Ammon's horn (tissue), 1 donor: ENCODE measurements at regions not wholly inside any gene's neighbourhood (a gene's known extent, or its start where the extent isn't known, plus 50 kb on each side); places are given as distances from the start of the nearest gene placed in this dataset.

Source experiments
- DNase-seq: peaks from one replicate; pipeline ENCODE4 v3.0.0-alpha.2; 2016; ENCODE audit warnings: low spot score

DNA sequence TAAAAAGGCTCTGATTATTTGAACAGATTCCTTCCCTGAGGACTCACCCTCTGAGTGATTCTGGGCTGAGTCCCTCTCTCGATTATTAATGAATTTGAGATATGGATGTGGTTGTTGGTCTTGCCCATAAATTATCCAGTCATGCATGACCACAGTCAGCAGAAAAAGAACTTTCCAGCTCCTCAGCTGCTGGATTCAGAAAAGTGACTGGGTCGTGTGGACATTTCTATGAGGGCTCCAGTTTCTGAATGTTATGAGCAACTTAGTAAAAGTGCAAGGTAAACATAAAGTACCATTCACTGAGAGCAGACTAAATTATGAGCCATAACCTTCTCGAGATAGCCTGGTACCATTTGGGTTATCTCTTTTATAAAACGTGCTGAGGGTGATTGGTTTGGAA, 100.1 kb upstream of the CLDN10 start:
- DNase-seq: no peak

GRCh38 chr13:95455782-95456181, 96.7 kb upstream of the CLDN10 start:
- no peak for DNase-seq

- DNase-seq: peak; percentile 27
Measured at GRCh38 chr13:95456815-95457214, 95.7 kb upstream of the CLDN10 start.

DNA sequence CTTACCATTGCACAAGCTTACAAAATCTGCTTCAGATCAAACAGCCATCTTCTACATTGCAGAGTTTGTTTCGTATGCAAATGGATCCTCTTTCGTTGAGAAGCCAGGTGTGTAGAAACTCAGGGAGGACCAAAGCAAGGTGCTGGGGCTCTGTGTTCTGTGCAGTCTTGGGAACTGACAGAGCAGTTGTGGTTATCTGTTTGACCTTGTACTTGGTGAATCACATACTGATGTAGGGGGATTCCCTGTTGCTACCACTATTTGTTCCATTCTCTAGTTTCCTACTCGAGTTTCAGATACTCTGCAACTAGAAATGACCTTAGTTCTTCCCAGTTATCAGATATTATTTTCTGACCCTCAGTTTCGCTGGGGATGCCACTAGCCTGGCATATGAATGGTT, 95.2 kb upstream of the CLDN10 start:
- no peak for DNase-seq

- DNase-seq: no peak
Measured at GRCh38 chr13:95462801-95463200, 89.7 kb upstream of the CLDN10 start.

GRCh38 chr13:95463531-95463930, 89.0 kb upstream of the CLDN10 start:
- DNase-seq: no peak

DNA sequence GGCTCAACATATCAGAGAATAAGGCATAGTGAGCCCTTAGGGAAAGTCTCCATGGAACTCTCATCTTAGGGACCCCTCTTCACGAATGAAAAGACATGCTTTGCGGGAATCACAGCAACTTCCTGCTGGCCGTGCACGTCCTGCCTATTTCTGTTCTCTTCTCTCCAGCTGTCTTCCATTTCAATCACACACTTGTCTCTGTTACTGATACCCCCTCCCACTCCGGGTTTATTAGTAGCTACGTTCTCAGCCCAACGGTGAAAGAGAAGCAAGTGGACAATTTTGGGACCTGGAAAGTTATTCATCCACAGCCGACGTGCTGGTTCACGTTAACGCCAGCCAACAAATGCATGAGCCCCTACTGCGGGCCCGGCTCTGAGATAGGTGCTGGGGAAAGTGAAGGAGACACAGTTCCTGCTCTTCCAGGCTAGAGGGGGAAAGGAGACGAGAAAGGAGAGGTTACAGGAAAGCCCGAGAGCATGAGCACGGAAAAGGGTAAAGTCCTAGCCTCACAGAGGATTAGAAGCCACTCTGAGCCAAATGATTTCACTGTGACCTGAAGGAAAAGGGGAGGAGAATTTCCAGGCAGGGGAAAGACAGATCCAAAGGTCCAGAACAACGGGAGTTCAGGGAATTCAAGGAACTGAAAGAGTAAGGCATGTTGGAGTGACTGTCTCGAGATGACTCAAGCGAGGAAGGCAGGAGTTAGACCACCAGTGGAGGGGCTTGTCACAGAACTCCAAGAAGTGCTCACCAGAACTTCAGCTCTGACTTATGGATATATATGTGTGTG, 81.8 kb upstream of the CLDN10 start:
- DNase-seq: no peak

DNA sequence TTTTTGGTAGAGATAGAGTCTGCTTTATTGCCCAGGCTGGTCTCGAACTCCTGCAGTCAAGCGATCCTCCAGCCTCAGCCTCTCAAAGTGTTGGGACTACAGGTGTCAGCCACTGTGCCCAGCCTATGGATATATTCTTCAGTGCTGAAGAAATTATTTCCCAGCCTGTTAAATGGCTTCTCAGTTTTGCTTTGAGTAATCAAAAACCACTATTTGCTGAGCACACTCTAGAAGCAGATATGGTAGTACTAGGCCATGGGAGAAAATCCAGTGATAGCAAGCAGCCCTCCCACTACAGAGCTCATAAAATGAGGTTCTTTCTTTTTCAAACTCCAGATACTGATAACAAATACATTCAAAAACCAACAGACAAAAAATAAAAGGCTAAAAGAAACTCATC, 80.6 kb upstream of the CLDN10 start:
- DNase-seq: no peak

- no peak for DNase-seq
Measured at GRCh38 chr13:95474992-95475391, 77.5 kb upstream of the CLDN10 start.

GRCh38 chr13:95477187-95477586, 75.3 kb upstream of the CLDN10 start:
- no peak for DNase-seq

DNA sequence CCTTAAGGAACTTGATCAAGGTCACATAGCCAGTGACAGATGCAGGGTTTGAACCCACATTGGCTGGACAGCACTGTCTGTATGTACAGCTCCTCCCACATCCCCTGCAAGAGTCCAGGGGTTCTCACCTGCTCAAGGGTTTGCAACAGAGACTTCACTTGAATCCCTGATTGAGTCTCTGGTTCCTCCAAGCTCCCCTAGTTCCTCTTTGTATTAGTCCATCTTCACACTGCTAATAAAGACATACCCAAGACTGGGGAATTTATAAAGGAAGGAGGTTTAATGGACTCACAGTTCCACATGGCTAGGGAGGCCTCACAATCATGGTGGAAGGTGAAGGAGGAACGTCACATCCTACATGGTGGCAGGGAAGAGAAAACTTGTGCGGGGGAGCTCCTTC, 72.8 kb upstream of the CLDN10 start:
- no peak for DNase-seq

DNA sequence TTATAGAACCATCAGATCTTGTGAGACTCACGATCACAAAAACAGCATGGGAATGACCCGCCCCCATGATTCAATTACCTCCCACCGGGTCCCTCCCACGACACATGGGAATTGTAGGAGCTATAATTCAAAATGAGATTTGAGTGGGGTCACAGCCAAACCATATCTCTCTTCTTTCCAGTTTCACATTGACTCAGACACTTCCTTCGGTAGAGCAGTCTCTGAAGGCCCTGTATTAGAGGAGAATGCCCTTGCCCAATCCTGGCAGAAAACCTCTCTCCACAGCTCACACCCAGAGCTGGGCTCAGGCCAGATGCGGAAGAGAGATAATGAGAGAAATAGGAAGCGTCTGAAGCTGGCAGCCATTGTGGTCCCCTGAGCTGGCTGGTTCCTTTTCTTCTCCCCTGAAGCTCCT, 72.4 kb upstream of the CLDN10 start:
- DNase-seq: peak; percentile 73

GRCh38 chr13:95480791-95481780, 71.4 kb upstream of the CLDN10 start:
- DNase-seq: no peak

- DNase-seq: no peak
Measured at GRCh38 chr13:95484052-95484451, 68.5 kb upstream of the CLDN10 start.

GRCh38 chr13:95485045-95485517, 67.4 kb upstream of the CLDN10 start:
- DNase-seq: no peak

GRCh38 chr13:95485518-95486144, 66.9 kb upstream of the CLDN10 start:
- DNase-seq: no peak

- DNase-seq: no peak
Measured at GRCh38 chr13:95492044-95492801, 60.3 kb upstream of the CLDN10 start.

DNA sequence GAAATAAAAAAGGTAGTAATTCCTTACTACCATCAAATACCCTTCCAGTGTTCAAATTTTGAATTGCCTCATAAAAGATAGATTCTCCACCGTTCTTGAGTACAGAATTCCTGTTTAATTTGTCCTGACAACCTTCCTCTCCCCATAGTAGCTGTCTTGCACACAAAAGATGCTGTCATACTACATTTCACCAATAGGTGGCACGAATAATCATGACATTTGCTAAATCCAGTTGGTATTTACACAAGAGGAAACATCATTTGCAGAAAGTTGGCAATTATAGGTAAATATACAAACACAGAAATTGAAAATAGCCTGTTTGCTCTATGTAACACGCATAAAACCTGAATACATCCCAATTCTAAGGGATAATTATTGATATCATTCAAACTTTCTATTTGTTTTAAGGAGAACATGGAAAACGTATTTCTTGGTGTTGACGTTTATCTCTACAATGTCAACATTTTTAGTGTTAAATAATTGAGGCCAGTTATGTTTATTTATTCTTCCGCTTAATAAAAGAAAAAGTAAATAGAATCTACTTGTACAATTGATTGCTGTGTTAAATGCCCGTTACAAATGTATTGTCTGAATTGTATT, 58.3 kb upstream of the CLDN10 start:
- DNase-seq: peak; percentile 74

GRCh38 chr13:95496485-95496884, 56.0 kb upstream of the CLDN10 start:
- DNase-seq: no peak

GRCh38 chr13:95497381-95497807, 55.1 kb upstream of the CLDN10 start:
- DNase-seq: peak; percentile 85

DNA sequence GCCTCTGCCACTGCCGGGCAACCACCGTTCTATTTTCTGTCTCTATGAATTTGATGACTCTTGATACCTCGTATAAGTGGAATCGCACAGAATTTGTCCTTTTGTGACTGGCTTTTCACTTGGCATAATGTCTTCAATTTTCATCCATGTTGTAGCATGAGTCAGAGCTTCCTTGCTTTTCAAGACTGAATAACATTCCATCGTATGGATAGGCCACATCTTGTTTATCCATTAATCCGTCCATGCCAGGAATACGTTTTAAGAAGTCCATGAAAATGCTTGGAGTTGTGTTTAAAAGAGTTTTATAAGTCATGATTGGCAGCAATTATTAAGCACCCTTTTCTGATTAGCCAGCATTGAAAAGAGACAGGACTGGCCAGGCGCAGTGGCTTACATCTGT, 53.6 kb upstream of the CLDN10 start:
- no peak for DNase-seq
